H7 (cell line): ENCODE measurements at regions not wholly inside any gene's neighbourhood (a gene's known extent, or its start where the extent isn't known, plus 50 kb on each side); places are given as distances from the start of the nearest gene placed in this dataset.
A peak's percentile ranks its signal among the peaks of the same experiment; 100 is the strongest.
"Not testable (repeated sequence)": the region's sequence is repeated elsewhere in the genome, so short reads cannot be mapped to it uniquely, and the experiment has no call there.

Experiments
- DNase-seq: peaks from one replicate; pipeline ENCODE4 v3.0.0; 2012
- H3K27me3 ChIP-seq: 2 replicates; pipeline ENCODE4 v1.6.0; 2011; ENCODE audit warnings: mild to moderate bottlenecking, low read length; ENCODE audit not compliant: control insufficient read depth, insufficient read depth
- H3K36me3 ChIP-seq: replicated peaks from 2 replicates; pipeline ENCODE4 v1.5.1; 2011; ENCODE audit warnings: low read length; ENCODE audit not compliant: control insufficient read depth, insufficient read depth
- H3K4me3 ChIP-seq: 2 replicates; pipeline ENCODE4 v1.5.1; 2011; ENCODE audit warnings: low read depth, mild to moderate bottlenecking, control low read depth, low read length, moderate library complexity; ENCODE audit not compliant: insufficient read depth

DNA sequence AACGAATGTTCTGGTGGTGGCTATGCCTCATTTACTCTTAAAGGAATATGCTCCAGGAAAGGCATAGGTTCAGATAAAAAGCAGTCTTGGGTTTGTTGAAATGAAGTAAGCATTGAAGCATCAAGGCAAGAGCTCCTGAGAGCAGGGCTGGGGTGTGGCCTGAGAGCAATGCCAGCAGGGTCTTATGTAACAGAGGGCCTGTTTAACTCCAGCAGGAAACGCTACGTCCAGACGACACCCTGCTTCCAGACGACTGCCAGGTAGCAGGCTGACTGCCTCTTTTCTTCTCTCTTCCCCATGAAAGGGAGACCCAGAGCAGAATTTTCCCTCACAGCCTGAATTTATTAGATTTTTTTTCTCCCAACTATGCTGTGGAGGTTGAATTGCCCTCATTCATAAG is 127.2 kb upstream of the SLC5A12 start:
- Histone ChIP-seq H3K36me3 (no peaks in the 10 kb centered on the region), H3K27me3 (no peaks in the 10 kb centered on the region), H3K4me3 (no peak overlapping the region)
- DNase-seq, result no peak

DNA sequence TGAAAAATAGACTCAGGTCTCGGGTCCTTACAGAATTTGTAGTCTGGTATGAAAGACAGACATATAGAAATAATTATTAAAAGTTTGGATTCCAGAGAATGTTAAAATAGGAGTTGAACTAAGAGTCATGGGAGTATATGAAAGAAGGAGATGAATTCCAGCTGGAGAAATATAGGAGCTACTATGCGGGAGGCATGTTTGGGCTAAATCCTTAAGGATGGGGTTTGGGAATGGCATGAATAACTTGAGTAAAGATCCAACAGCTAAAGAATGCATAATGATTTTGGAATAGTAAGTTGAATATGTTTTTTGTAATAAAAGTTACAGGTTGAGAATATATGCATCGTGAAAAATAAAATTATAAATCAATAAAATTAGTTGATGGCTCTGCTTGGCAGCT is 129.4 kb upstream of the SLC5A12 start:
- H3K27me3 ChIP-seq, result no peaks in the 10 kb centered on the region
- no peaks in the 10 kb centered on the region for H3K36me3 ChIP-seq
- no peak for DNase-seq
- H3K4me3 ChIP-seq, result no peak overlapping the region

DNA sequence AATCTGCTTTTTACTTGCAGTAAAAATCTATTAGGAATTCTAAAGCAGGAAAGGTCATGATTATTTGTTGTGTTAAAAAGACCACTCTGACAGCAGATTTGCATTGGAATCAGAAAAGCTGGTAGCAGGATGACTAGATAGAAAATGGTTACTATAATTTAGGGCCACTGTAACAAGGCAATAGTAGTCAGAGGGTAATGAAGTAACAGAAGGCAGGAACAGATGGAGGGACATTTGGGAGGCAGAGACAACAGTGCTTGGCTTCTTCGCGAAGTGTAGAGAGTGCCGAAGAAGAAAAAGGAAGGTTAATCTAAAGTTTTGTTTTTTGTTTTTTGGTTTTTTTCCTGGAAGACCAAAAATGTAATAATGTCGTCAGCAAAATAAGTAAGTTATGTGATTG is 129.8 kb upstream of the SLC5A12 start:
- DNase-seq, result no peak
- Histone ChIP-seq H3K27me3 (no peaks in the 10 kb centered on the region), H3K36me3 (no peaks in the 10 kb centered on the region), H3K4me3 (no peak overlapping the region)

DNA sequence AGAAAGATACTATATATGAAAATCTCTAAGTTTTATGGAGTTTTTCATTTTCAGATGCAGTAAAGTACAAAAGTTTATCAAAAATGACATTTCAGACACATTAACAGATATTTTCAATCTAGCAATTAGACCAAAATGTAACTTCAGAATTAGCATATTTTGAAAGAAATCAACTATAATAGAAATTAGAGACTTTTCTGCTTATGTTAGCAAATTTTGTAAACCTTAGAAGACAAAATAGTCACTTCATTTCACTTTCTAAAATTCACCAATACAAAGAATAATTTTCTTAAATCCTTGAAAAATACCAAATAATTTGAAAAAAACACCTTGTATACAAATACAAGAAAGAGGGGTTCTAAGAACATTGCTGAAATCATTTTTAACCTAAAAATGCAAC is 135.8 kb upstream of the FIBIN start:
- no peaks in the 10 kb centered on the region for H3K36me3 ChIP-seq
- H3K27me3 ChIP-seq, result no peaks in the 10 kb centered on the region
- H3K4me3 ChIP-seq, result no peak overlapping the region
- DNase-seq, result no peak

DNA sequence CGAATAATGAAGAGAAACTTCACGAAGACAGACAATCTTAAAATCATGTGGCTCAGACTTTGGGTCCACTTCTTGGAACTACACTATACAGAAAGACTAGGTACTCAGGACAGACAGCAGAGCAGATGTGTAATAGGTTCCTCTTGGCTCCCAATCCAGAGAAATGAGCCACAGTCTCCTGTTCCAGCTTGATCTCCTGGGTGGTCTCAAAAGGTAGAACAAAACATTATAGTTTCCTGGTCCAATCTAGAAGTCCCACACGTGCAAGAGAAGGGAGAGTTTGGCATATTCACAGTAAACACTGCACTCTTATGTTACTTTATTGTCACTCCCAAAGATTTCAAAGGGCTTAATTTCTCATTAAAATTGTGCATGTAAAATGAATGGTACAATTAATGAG is 134.5 kb upstream of the FIBIN start:
- no peaks in the 10 kb centered on the region for H3K36me3 ChIP-seq
- H3K4me3 ChIP-seq, result no peak overlapping the region
- DNase-seq, result no peak
- H3K27me3 ChIP-seq, result no peaks in the 10 kb centered on the region

DNA sequence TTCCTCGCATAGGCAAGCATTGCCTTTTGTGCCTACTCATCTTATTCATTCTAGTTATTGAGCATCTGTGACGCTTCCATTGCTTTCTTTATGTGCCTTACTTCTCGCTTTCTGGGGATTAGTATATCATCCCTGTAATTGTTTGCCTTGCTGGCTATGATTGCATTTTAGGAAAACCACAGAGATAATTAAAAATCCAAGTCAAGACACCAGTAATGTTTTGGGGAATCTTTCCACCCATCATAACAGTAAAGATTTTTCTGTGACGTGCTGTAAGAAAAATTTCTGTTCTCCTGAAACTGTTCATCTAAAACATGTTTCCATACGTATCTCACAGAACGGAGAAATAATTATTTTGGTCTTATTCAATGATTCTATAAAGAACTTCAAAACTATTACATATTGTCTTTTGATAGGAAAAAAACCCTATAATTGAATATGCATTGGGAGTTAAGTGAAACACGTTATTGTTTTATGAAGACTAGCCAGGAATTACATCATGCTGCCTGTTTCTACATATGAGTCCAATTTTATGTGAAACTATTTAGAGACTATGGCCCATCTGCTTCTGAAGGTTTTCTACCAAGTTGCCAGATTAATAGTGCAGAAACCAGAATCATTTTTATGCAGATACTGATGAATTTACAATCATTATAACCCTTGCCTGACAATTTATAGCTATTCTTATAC is 133.7 kb upstream of the FIBIN start:
- Histone ChIP-seq H3K36me3 (no peaks in the 10 kb centered on the region), H3K27me3 (no peaks in the 10 kb centered on the region), H3K4me3 (no peak overlapping the region)
- no peak for DNase-seq

DNA sequence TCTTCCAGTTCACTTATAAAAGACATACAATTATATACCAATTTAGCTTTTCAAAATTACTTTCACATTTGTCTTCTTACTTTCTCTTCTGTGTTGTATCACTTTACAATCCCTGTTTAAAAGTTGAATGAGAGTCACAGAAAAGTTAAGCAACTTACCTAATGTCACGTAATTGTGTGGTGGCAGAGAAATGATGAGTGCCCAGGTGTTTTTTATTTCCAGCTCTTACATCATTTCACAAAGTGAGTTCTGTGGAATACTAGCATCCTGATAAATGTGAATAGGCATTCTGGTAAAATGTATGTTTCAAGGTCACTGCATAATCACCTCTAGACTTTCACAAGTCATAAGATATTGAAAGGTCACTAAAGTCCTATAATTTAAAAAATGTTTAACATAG is 133.0 kb upstream of the FIBIN start:
- Histone ChIP-seq H3K4me3 (no peak overlapping the region), H3K27me3 (no peaks in the 10 kb centered on the region), H3K36me3 (no peaks in the 10 kb centered on the region)
- DNase-seq, result no peak

DNA sequence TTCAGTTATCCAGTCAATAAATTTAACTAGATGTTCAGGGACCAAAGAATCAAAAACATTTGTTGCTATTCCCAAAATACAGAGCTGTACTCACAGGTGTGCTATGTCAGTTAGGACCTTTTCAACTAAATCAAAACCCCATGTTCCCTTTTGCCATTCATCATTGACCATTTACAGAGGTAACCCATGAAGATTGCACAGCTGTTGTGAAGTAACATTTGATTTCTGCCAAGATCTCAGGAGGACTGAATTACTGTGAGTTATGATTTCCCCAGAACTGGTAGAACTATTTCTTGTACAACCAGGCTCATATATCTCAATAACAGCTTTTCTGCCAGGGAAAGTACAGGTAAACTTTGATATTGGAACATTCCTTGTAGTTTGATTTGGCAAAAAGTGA is 131.1 kb upstream of the FIBIN start:
- Histone ChIP-seq H3K27me3 (no peaks in the 10 kb centered on the region), H3K36me3 (no peaks in the 10 kb centered on the region), H3K4me3 (no peak overlapping the region)
- DNase-seq, result no peak

DNA sequence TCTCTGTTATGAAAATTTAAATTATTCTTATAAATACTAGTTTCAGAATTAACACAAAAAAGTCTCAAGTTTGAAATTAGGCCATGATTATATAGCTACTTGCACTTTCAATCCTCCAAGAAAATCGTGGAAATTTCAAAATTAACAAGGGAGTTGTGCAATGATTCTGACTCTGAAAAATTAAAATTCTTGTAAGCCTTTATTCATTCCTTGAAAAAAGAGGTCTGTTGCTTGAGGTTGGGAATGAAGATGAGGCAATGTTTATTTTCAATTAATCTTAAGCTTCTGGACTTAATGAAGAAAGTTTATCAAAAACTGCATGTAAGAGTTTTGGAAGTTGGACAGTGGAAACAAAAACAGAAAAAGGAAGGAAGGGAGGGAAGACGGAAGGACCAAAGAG is 128.2 kb upstream of the FIBIN start:
- Histone ChIP-seq H3K4me3 (no peak overlapping the region), H3K27me3 (no peaks in the 10 kb centered on the region), H3K36me3 (no peaks in the 10 kb centered on the region)
- no peak for DNase-seq

DNA sequence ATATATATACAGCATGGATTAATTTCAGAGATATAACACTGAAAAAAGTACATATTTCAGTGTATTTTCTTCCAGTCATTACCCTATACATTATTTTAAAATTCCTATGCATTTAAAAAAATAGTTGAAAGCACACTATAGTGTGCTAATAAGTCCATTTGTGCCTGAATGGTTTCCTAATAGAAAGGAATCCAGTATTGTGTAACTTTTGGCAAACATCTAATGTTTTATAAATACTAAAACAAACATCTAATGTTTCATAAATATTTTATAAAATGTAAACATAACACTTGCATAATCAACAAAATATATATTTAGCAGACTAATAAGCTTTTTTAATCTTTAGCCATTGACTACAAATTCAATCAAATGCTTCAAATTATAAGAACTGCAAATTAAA is 126.6 kb upstream of the FIBIN start:
- no peaks in the 10 kb centered on the region for H3K27me3 ChIP-seq
- H3K4me3 ChIP-seq, result no peak overlapping the region
- DNase-seq, result no peak
- H3K36me3 ChIP-seq, result no peaks in the 10 kb centered on the region

DNA sequence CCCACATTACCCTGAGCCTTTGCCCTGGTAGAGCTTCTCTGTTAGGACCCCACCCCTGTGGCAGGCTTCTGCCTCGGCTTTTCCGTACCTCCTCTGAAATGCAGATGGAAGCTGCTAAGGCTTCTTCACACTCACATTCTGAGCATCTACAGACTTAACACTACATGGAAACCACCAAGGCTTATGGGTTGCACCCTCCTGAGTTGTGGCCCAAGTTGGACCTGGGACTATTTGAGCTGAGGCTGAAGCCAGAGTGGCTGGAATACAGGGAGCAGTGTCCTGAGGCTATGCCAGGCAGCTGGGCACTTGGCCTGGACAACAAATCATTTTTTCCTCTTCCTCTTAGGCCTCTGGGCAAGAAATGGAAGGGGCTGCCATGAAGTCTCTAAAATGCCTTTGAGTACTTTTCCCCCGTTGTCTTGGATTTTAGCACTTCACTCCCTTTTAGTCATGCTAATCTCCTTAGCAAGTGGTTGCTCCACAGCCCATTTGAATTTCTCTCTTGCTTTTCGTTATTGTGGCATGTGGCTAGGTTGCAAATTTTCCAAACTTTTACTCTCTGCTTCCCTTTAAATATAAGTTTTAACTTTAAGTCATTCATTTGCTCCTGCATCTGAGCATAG is 114.8 kb upstream of the FIBIN start:
- Histone ChIP-seq H3K27me3 (no peaks in the 10 kb centered on the region), H3K36me3 (no peaks in the 10 kb centered on the region), H3K4me3 (no peak overlapping the region)
- peak; percentile 8 for DNase-seq

DNA sequence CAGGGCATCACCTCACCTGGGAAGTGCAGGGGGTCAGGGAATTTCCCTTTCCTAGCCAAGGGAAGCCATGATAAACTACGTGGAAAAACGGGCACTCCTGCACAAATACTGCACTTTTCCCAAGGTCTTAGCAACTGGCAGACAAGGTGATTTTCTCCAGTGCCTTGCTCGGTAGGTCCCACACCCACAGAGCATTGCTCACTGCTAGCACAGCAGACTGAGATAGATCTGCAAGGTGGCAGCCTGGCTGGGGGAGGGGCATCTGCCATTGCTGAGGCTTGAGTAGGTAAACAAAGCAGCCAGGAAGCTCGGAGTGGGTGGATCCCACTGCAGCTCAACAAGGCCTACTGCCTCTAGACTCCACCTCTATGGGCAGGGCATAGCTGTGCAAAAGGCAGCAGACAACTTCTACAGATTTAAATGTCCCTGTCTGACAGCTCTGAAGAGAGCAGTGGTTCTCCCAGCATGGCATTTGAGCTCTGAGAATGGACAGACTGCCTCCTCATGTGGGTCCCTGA is 111.5 kb upstream of the FIBIN start:
- not testable (repeated sequence) for DNase-seq, H3K36me3 ChIP-seq, H3K4me3 ChIP-seq, H3K27me3 ChIP-seq

DNA sequence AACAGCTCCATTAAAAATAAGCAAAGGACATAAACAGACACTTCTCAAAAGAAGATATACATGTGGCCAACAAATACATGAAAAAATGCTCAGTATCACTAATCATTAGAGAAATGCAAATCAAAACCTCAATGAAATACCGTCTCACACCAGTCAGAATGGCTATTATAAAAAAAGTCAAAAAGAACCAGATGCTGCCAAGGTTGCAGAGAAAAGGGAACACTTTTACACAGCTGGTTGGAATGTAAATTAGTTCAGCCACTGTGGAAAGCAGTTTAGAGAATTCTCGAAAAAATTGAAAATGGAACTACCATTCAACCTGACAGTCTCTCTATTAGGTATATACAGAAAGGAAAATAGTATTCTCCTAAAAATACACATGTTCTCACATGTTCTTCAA is 102.4 kb upstream of the FIBIN start:
- DNase-seq, result no peak
- Histone ChIP-seq H3K4me3 (no peak overlapping the region), H3K36me3 (no peaks in the 10 kb centered on the region), H3K27me3 (no peaks in the 10 kb centered on the region)

DNA sequence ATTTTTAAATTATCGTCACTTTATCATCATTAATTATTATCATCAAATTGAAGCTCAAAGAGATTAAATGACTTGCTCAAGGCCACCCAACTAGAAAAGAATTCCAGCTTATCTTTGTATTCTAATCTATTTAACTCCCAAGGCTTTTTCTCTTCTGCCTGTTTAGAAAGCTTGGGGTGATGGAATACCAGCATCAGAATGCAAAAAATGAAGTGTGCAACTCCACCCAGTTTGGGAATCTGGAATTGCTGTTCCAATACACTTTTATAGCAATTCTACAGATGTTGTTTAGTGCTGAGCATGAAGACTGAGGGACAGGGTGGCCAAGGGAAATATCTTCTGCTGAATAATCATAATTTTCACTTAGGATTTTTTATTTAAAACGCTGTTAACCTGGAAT is 97.2 kb upstream of the FIBIN start:
- Histone ChIP-seq H3K36me3 (no peaks in the 10 kb centered on the region), H3K4me3 (no peak overlapping the region), H3K27me3 (no peaks in the 10 kb centered on the region)
- DNase-seq, result no peak

DNA sequence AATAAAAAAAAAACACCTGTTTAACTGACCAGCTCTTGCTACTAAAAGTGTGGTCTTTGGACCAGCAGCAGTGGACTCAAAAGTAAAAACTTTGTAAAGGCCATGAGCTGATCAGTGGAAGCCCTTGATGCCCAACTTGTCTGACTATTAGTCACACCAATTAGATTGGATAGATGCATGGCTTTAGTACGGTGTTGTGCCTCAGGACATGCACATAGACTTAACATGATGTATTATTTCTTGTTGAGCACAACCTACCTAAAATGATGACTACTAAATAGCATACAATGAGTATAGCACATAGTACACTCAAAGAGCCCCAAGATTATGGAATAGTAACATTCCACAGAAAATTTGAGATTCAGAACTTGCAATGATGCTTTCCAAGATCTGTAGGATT is 95.1 kb upstream of the FIBIN start:
- H3K27me3 ChIP-seq, result no peaks in the 10 kb centered on the region
- no peak overlapping the region for H3K4me3 ChIP-seq
- DNase-seq, result no peak
- H3K36me3 ChIP-seq, result no peaks in the 10 kb centered on the region
